HG03439 (cell line): ENCODE measurements at regions not wholly inside any gene's neighbourhood (a gene's known extent, or its start where the extent isn't known, plus 50 kb on each side); places are given as distances from the start of the nearest gene placed in this dataset.

ENCODE experiments used
- ATAC-seq: cut with Tn5 transposase; IDR thresholded peaks from one replicate; pipeline ENCODE4 v1.9.1; 2021; ENCODE audit warnings: mild to moderate bottlenecking, moderate library complexity; ENCODE audit not compliant: unreplicated experiment

GRCh38 chr9:16223074-16223871 lies 647.2 kb downstream of the BNC2 start:
- no peak for ATAC-seq

GRCh38 chr9:16230731-16231130 lies 639.7 kb downstream of the BNC2 start:
- ATAC-seq, result no peak

- ATAC-seq, result no peak
Observed at GRCh38 chr9:16236311-16236710, 634.2 kb downstream of the BNC2 start.

GRCh38 chr9:16236882-16237281 lies 633.6 kb downstream of the BNC2 start:
- no peak for ATAC-seq

- no peak for ATAC-seq
Observed at GRCh38 chr9:16238623-16239138, 631.8 kb downstream of the BNC2 start.

- ATAC-seq, result no peak
Observed at GRCh38 chr9:16241231-16241630, 629.2 kb downstream of the BNC2 start.

- no peak for ATAC-seq
Observed at GRCh38 chr9:16243798-16244197, 626.7 kb downstream of the BNC2 start.

GRCh38 chr9:16245756-16246440 lies 624.6 kb downstream of the BNC2 start:
- no peak for ATAC-seq

- ATAC-seq, result no peak
Observed at GRCh38 chr9:16246785-16247184, 623.7 kb downstream of the BNC2 start.

- no peak for ATAC-seq
Observed at GRCh38 chr9:16247188-16247875, 623.1 kb downstream of the BNC2 start.

- ATAC-seq, result no peak
Observed at GRCh38 chr9:16248822-16249221, 621.6 kb downstream of the BNC2 start.

- no peak for ATAC-seq
Observed at GRCh38 chr9:16252616-16253015, 617.9 kb downstream of the BNC2 start.

- ATAC-seq, result no peak
Observed at GRCh38 chr9:16254674-16255073, 615.8 kb downstream of the BNC2 start.

GRCh38 chr9:16255217-16255616 lies 615.3 kb downstream of the BNC2 start:
- ATAC-seq, result no peak

- no peak for ATAC-seq
Observed at GRCh38 chr9:16257604-16258003, 612.9 kb downstream of the BNC2 start.

- ATAC-seq, result no peak
Observed at GRCh38 chr9:16258191-16258590, 612.3 kb downstream of the BNC2 start.

- no peak for ATAC-seq
Observed at GRCh38 chr9:16258708-16259107, 611.8 kb downstream of the BNC2 start.

GRCh38 chr9:16262477-16263261 lies 607.8 kb downstream of the BNC2 start:
- no peak for ATAC-seq

GRCh38 chr9:16265688-16266087 lies 604.8 kb downstream of the BNC2 start:
- no peak for ATAC-seq

GRCh38 chr9:16266648-16267276 lies 603.7 kb downstream of the BNC2 start:
- ATAC-seq, result no peak
